Fibroblast of lung (primary cell): ENCODE measurements at regions not wholly inside any gene's neighbourhood (a gene's known extent, or its start where the extent isn't known, plus 50 kb on each side); places are given as distances from the start of the nearest gene placed in this dataset.

Experiments
- EZH2 ChIP-seq: IDR thresholded peaks from 2 replicates; pipeline ENCODE4 v1.5.1; 2012; ENCODE audit warnings: low read length, control low read depth, mild to moderate bottlenecking; ENCODE audit errors: missing control alignments
- TF ChIP-seq, protein P1 (sequence below), 2 donors: IDR thresholded peaks in 1 of 2; conservative IDR thresholded peaks in 1 of 2; 1 replicate in 1 of 2; 2 replicates in 1 of 2; pipeline ENCODE4 v1.5.1; 2011 to 2012; ENCODE audit warnings: low read length in 2 of 2, control low read depth in 1 of 2, inconsistent platforms in 1 of 2, low read depth in 1 of 2, mild to moderate bottlenecking in 1 of 2

DNA sequence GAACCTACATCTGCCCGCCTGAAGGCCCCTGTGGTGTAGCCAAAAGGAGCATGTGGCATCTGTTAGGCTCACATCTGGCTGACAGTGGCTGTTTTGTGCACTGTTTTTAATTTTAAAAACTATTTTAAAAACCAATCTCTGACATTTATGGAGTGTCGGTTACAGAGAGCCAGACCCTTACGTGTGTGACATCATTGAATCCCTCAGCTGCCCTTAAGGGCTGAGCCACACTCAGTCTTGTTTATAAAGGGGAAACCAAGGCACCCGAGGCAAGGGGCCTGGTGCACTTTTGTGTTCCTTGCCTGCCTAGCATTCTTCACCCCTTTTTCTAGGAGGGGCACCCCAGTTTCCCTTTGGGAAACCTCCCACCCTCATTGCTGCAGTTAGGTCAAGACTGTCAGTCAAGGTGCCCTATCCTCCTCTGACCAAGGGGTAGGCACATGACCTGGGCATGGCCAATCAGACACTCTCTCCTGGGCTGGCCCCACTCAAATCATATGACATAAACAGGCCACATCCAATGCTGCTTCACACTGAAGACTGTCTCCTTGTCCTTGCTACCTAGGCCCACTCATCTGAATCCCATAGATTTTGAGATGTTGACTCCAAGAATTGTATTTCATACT, 105.3 kb downstream of the LSM3 start:
- TF ChIP-seq, protein P1, sequence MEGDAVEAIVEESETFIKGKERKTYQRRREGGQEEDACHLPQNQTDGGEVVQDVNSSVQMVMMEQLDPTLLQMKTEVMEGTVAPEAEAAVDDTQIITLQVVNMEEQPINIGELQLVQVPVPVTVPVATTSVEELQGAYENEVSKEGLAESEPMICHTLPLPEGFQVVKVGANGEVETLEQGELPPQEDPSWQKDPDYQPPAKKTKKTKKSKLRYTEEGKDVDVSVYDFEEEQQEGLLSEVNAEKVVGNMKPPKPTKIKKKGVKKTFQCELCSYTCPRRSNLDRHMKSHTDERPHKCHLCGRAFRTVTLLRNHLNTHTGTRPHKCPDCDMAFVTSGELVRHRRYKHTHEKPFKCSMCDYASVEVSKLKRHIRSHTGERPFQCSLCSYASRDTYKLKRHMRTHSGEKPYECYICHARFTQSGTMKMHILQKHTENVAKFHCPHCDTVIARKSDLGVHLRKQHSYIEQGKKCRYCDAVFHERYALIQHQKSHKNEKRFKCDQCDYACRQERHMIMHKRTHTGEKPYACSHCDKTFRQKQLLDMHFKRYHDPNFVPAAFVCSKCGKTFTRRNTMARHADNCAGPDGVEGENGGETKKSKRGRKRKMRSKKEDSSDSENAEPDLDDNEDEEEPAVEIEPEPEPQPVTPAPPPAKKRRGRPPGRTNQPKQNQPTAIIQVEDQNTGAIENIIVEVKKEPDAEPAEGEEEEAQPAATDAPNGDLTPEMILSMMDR (conservative IDR thresholded peaks at IDR 0.05 in 1 of 2, IDR thresholded peaks at IDR 0.05 in 1 of 2; ENCODE audit: low read depth in 1 of 2, low read length in 2 of 2) = no peak
- TF ChIP-seq EZH2 = no peak
